ENCODE measurements at regions not wholly inside any gene's neighbourhood (a gene's known extent, or its start where the extent isn't known, plus 50 kb on each side); places are given as distances from the start of the nearest gene placed in this dataset.

GRCh38 chr1:51025374-51025773 is 55.3 kb downstream of the CDKN2C start:
- no peak for DNase-seq

GRCh38 chr1:51032936-51033335 is 62.9 kb downstream of the CDKN2C start:
- no peak for DNase-seq

GRCh38 chr1:51044199-51044598 is 57.8 kb upstream of the C1orf185 start:
- DNase-seq = no peak

GRCh38 chr1:51044834-51045233 is 57.2 kb upstream of the C1orf185 start:
- peak; percentile 4 for DNase-seq

- DNase-seq = no peak
Measured at GRCh38 chr1:51048021-51048420, 54.0 kb upstream of the C1orf185 start.

GRCh38 chr1:51048670-51049069 is 53.4 kb upstream of the C1orf185 start:
- no peak for DNase-seq
